ENCODE measurements at regions not wholly inside any gene's neighbourhood (a gene's known extent, or its start where the extent isn't known, plus 50 kb on each side); places are given as distances from the start of the nearest gene placed in this dataset.

- no peak overlapping the region for H3K4me3 ChIP-seq (ENCODE audit: low read depth in 1 of 3, low read length in 3 of 3)
- FAIRE-seq (no peak), DNase-seq (no peak)
- H3K4me1 ChIP-seq (ENCODE audit: control insufficient read depth in 3 of 3, insufficient read depth in 2 of 3, low read depth in 1 of 3, low read length in 2 of 3) = no peaks in the 10 kb centered on the region
- peaks cover 0 to 11% of the 10 kb centered on the region in 2 donors for H3K9me3 ChIP-seq (ENCODE audit: control insufficient read depth in 2 of 2, insufficient read depth in 1 of 2, low read depth in 1 of 2, low read length in 1 of 2)
- no peaks in the 10 kb centered on the region for H3K36me3 ChIP-seq (ENCODE audit: control insufficient read depth in 3 of 3, insufficient read depth in 2 of 3, low read depth in 1 of 3, low read length in 3 of 3)
- no peak overlapping the region for H3K27ac ChIP-seq (ENCODE audit: low read depth in 1 of 3, low read length in 2 of 3)
- 87 to 92% (median 91%) methylated on average over 1 of the region's 1 CpG for WGBS, 3 donors
- H3K27me3 ChIP-seq (ENCODE audit: control insufficient read depth in 3 of 3, insufficient read depth in 3 of 3, low read length in 3 of 3) = no peaks in the 10 kb centered on the region
Observed at GRCh38 chr17:70920416-70920815, 751.1 kb downstream of the KCNJ2 start.

DNA sequence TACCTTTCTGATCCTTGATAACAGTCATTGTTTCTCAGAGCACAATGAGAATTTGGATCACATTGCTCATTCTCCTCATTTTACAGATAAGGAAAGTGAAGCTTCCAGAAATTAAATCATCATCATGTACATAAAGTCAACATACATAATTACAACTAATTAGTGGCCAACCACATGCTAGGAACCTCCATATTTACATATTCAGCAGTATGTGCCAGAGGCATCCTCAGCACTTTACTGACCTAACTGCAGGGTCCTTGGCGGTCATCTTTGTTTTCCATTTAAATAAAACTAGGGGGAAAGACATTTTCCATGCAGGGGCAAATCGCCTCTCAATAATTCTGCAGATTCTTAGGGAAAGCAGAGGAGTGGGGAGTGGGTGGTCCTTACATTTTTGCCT is 752.9 kb downstream of the KCNJ2 start:
- Histone ChIP-seq H3K27me3 (ENCODE audit: control insufficient read depth in 3 of 3, insufficient read depth in 3 of 3, low read length in 3 of 3) (no peaks in the 10 kb centered on the region), H3K27ac (ENCODE audit: low read depth in 1 of 3, low read length in 2 of 3) (no peak overlapping the region), H3K36me3 (ENCODE audit: control insufficient read depth in 3 of 3, insufficient read depth in 2 of 3, low read depth in 1 of 3, low read length in 3 of 3) (no peaks in the 10 kb centered on the region), H3K4me1 (ENCODE audit: control insufficient read depth in 3 of 3, insufficient read depth in 2 of 3, low read depth in 1 of 3, low read length in 2 of 3) (no peaks in the 10 kb centered on the region), H3K4me3 (ENCODE audit: low read depth in 1 of 3, low read length in 3 of 3) (no peak overlapping the region), H3K9me3 (ENCODE audit: control insufficient read depth in 2 of 2, insufficient read depth in 1 of 2, low read depth in 1 of 2, low read length in 1 of 2) (peaks cover 0 to 8% of the 10 kb centered on the region in 2 donors)
- no peak for FAIRE-seq
- WGBS, 3 donors = 73 to 81% (median 75%) methylated on average over 2 of the region's 2 CpGs
- no peak for DNase-seq

- H3K4me3 ChIP-seq (ENCODE audit: low read depth in 1 of 3, low read length in 3 of 3) = no peak overlapping the region
- FAIRE-seq (no peak), DNase-seq (no peak)
- H3K36me3 ChIP-seq (ENCODE audit: control insufficient read depth in 3 of 3, insufficient read depth in 2 of 3, low read depth in 1 of 3, low read length in 3 of 3) = no peaks in the 10 kb centered on the region
- H3K4me1 ChIP-seq (ENCODE audit: control insufficient read depth in 3 of 3, insufficient read depth in 2 of 3, low read depth in 1 of 3, low read length in 2 of 3) = no peaks in the 10 kb centered on the region
- 58 to 83% (median 70%) methylated on average over 4 of the region's 4 CpGs for WGBS, 3 donors
- H3K9me3 ChIP-seq (ENCODE audit: control insufficient read depth in 2 of 2, insufficient read depth in 1 of 2, low read depth in 1 of 2, low read length in 1 of 2) = peaks cover 0 to under 1% of the 10 kb centered on the region in 2 donors
- no peak overlapping the region for H3K27ac ChIP-seq (ENCODE audit: low read depth in 1 of 3, low read length in 2 of 3)
- no peaks in the 10 kb centered on the region for H3K27me3 ChIP-seq (ENCODE audit: control insufficient read depth in 3 of 3, insufficient read depth in 3 of 3, low read length in 3 of 3)
Observed at GRCh38 chr17:70924776-70925175, 755.4 kb downstream of the KCNJ2 start.

GRCh38 chr17:70929226-70929625 is 759.9 kb downstream of the KCNJ2 start:
- no peaks in the 10 kb centered on the region for H3K36me3 ChIP-seq (ENCODE audit: control insufficient read depth in 3 of 3, insufficient read depth in 2 of 3, low read depth in 1 of 3, low read length in 3 of 3)
- DNase-seq (no peak), FAIRE-seq (no peak)
- no peaks in the 10 kb centered on the region for H3K4me1 ChIP-seq (ENCODE audit: control insufficient read depth in 3 of 3, insufficient read depth in 2 of 3, low read depth in 1 of 3, low read length in 2 of 3)
- no peak overlapping the region for H3K4me3 ChIP-seq (ENCODE audit: low read depth in 1 of 3, low read length in 3 of 3)
- no peaks in the 10 kb centered on the region for H3K27me3 ChIP-seq (ENCODE audit: control insufficient read depth in 3 of 3, insufficient read depth in 3 of 3, low read length in 3 of 3)
- H3K27ac ChIP-seq (ENCODE audit: low read depth in 1 of 3, low read length in 2 of 3) = no peak overlapping the region
- 72 to 80% (median 77%) methylated on average over 2 of the region's 2 CpGs for WGBS, 3 donors
- H3K9me3 ChIP-seq (ENCODE audit: control insufficient read depth in 2 of 2, insufficient read depth in 1 of 2, low read depth in 1 of 2, low read length in 1 of 2) = no peaks in the 10 kb centered on the region

GRCh38 chr17:70934231-70934630 is 764.9 kb downstream of the KCNJ2 start:
- FAIRE-seq (no peak), DNase-seq (no peak)
- no peaks in the 10 kb centered on the region for H3K27me3 ChIP-seq (ENCODE audit: control insufficient read depth in 3 of 3, insufficient read depth in 3 of 3, low read length in 3 of 3)
- H3K27ac ChIP-seq (ENCODE audit: low read depth in 1 of 3, low read length in 2 of 3) = no peak overlapping the region
- 79 to 88% (median 85%) methylated on average over 3 of the region's 3 CpGs for WGBS, 3 donors
- H3K9me3 ChIP-seq (ENCODE audit: control insufficient read depth in 2 of 2, insufficient read depth in 1 of 2, low read depth in 1 of 2, low read length in 1 of 2) = no peaks in the 10 kb centered on the region
- no peak overlapping the region for H3K4me3 ChIP-seq (ENCODE audit: low read depth in 1 of 3, low read length in 3 of 3)
- no peaks in the 10 kb centered on the region for H3K4me1 ChIP-seq (ENCODE audit: control insufficient read depth in 3 of 3, insufficient read depth in 2 of 3, low read depth in 1 of 3, low read length in 2 of 3)
- H3K36me3 ChIP-seq (ENCODE audit: control insufficient read depth in 3 of 3, insufficient read depth in 2 of 3, low read depth in 1 of 3, low read length in 3 of 3) = no peaks in the 10 kb centered on the region

GRCh38 chr17:70934835-70935234 is 765.5 kb downstream of the KCNJ2 start:
- no peak overlapping the region for H3K27ac ChIP-seq (ENCODE audit: low read depth in 1 of 3, low read length in 2 of 3)
- no peaks in the 10 kb centered on the region for H3K4me1 ChIP-seq (ENCODE audit: control insufficient read depth in 3 of 3, insufficient read depth in 2 of 3, low read depth in 1 of 3, low read length in 2 of 3)
- no peaks in the 10 kb centered on the region for H3K36me3 ChIP-seq (ENCODE audit: control insufficient read depth in 3 of 3, insufficient read depth in 2 of 3, low read depth in 1 of 3, low read length in 3 of 3)
- DNase-seq (no peak), FAIRE-seq (no peak)
- H3K9me3 ChIP-seq (ENCODE audit: control insufficient read depth in 2 of 2, insufficient read depth in 1 of 2, low read depth in 1 of 2, low read length in 1 of 2) = no peaks in the 10 kb centered on the region
- H3K27me3 ChIP-seq (ENCODE audit: control insufficient read depth in 3 of 3, insufficient read depth in 3 of 3, low read length in 3 of 3) = no peaks in the 10 kb centered on the region
- H3K4me3 ChIP-seq (ENCODE audit: low read depth in 1 of 3, low read length in 3 of 3) = no peak overlapping the region

GRCh38 chr17:70936724-70937123 is 767.4 kb downstream of the KCNJ2 start:
- 53 to 92% (median 88%) methylated on average over 1 of the region's 1 CpG for WGBS, 3 donors

GRCh38 chr17:70938336-70938735 is 769.0 kb downstream of the KCNJ2 start:
- H3K27me3 ChIP-seq (ENCODE audit: control insufficient read depth in 3 of 3, insufficient read depth in 3 of 3, low read length in 3 of 3) = no peaks in the 10 kb centered on the region
- 26 to 53% (median 37%) methylated on average over 7 of the region's 7 CpGs for WGBS, 3 donors
- H3K4me3 ChIP-seq (ENCODE audit: low read depth in 1 of 3, low read length in 3 of 3) = no peak overlapping the region
- FAIRE-seq (no peak), DNase-seq (no peak)
- no peaks in the 10 kb centered on the region for H3K36me3 ChIP-seq (ENCODE audit: control insufficient read depth in 3 of 3, insufficient read depth in 2 of 3, low read depth in 1 of 3, low read length in 3 of 3)
- H3K4me1 ChIP-seq (ENCODE audit: control insufficient read depth in 3 of 3, insufficient read depth in 2 of 3, low read depth in 1 of 3, low read length in 2 of 3) = no peaks in the 10 kb centered on the region
- H3K27ac ChIP-seq (ENCODE audit: low read depth in 1 of 3, low read length in 2 of 3) = no peak overlapping the region
- H3K9me3 ChIP-seq (ENCODE audit: control insufficient read depth in 2 of 2, insufficient read depth in 1 of 2, low read depth in 1 of 2, low read length in 1 of 2) = no peaks in the 10 kb centered on the region

More at GRCh38 chr17:70936724-70937123, 767.4 kb downstream of the KCNJ2 start:
- H3K36me3 ChIP-seq (ENCODE audit: control insufficient read depth in 3 of 3, insufficient read depth in 2 of 3, low read depth in 1 of 3, low read length in 3 of 3) = no peaks in the 10 kb centered on the region
- DNase-seq (no peak), FAIRE-seq (no peak)
- no peak overlapping the region for H3K4me3 ChIP-seq (ENCODE audit: low read depth in 1 of 3, low read length in 3 of 3)
- no peak overlapping the region for H3K27ac ChIP-seq (ENCODE audit: low read depth in 1 of 3, low read length in 2 of 3)
- H3K9me3 ChIP-seq (ENCODE audit: control insufficient read depth in 2 of 2, insufficient read depth in 1 of 2, low read depth in 1 of 2, low read length in 1 of 2) = no peaks in the 10 kb centered on the region
- H3K4me1 ChIP-seq (ENCODE audit: control insufficient read depth in 3 of 3, insufficient read depth in 2 of 3, low read depth in 1 of 3, low read length in 2 of 3) = no peaks in the 10 kb centered on the region
- H3K27me3 ChIP-seq (ENCODE audit: control insufficient read depth in 3 of 3, insufficient read depth in 3 of 3, low read length in 3 of 3) = no peaks in the 10 kb centered on the region

GRCh38 chr17:70945386-70945785 is 776.1 kb downstream of the KCNJ2 start:
- H3K36me3 ChIP-seq (ENCODE audit: control insufficient read depth in 3 of 3, insufficient read depth in 2 of 3, low read depth in 1 of 3, low read length in 3 of 3) = no peaks in the 10 kb centered on the region
- H3K9me3 ChIP-seq (ENCODE audit: control insufficient read depth in 2 of 2, insufficient read depth in 1 of 2, low read depth in 1 of 2, low read length in 1 of 2) = no peaks in the 10 kb centered on the region
- 79 to 90% (median 86%) methylated on average over 5 of the region's 5 CpGs for WGBS, 3 donors
- no peak overlapping the region for H3K27ac ChIP-seq (ENCODE audit: low read depth in 1 of 3, low read length in 2 of 3)
- H3K4me1 ChIP-seq (ENCODE audit: control insufficient read depth in 3 of 3, insufficient read depth in 2 of 3, low read depth in 1 of 3, low read length in 2 of 3) = no peaks in the 10 kb centered on the region
- H3K4me3 ChIP-seq (ENCODE audit: low read depth in 1 of 3, low read length in 3 of 3) = no peak overlapping the region
- no peaks in the 10 kb centered on the region for H3K27me3 ChIP-seq (ENCODE audit: control insufficient read depth in 3 of 3, insufficient read depth in 3 of 3, low read length in 3 of 3)
- FAIRE-seq (no peak), DNase-seq (no peak)
